ENCODE measurements at regions not wholly inside any gene's neighbourhood (a gene's known extent, or its start where the extent isn't known, plus 50 kb on each side); places are given as distances from the start of the nearest gene placed in this dataset.
A peak's percentile ranks its signal among the peaks of the same experiment; 100 is the strongest.

- H3K23ac ChIP-seq (ENCODE audit: low read depth, low read length), result no peak overlapping the region
- ATAC-seq (ENCODE audit: low read depth) (no peak), DNase-seq (no peak)
- in situ Hi-C loops (cut with MboI; ENCODE audit: low sequenced_read_pairs), result no loop called here
- H3K9me1 ChIP-seq (ENCODE audit: insufficient read depth, low read length), result no peaks in the 10 kb centered on the region
- no peak overlapping the region for H3K18ac ChIP-seq (ENCODE audit: low read depth, low read length)
- H3K9me3 ChIP-seq (ENCODE audit: control insufficient read depth, insufficient read depth, low read length), result no peaks in the 10 kb centered on the region
- intact Hi-C loops (cut with micrococcal nuclease), result no loop called here
- no peak overlapping the region for H2BK20ac ChIP-seq (ENCODE audit: low read depth, low read length)
- no peak overlapping the region for H4K5ac ChIP-seq (ENCODE audit: low read depth, low read length)
- H3K4me2 ChIP-seq (ENCODE audit: low read depth, low read length), result no peak overlapping the region
- POLR2A ChIA-PET (ENCODE audit: unreplicated experiment), result no interaction called here
- TF ChIP-seq USF2 (IDR thresholded peaks at IDR 0.05; ENCODE audit: low read depth, low read length) (no peak), MAFK (IDR thresholded peaks at IDR 0.05; ENCODE audit: low read depth, low read length) (peak; percentile 11; the same call in 1 of the 2 replicates)
- no peak overlapping the region for H2BK120ac ChIP-seq (ENCODE audit: low read depth, low read length)
- no TSS peak for BruUV-seq (replicated peaks)
- no peak overlapping the region for H2AK5ac ChIP-seq (ENCODE audit: low read depth, low read length)
- H2BK5ac ChIP-seq (ENCODE audit: low read depth, low read length, poor library complexity, severe bottlenecking), result no peak overlapping the region
- no peak overlapping the region for H3K27ac ChIP-seq (ENCODE audit: insufficient read depth, low read length)
- no peak overlapping the region for H3K56ac ChIP-seq (ENCODE audit: extremely low read depth, insufficient read depth, low read length)
- H3K4ac ChIP-seq (ENCODE audit: low read depth, low read length), result no peak overlapping the region
- no CpG with 5 or more reads among the region's 1 CpG for WGBS, 2 experiments (ENCODE audit: extremely low coverage in 2 of 2, insufficient read length in 1 of 2)
- H3K14ac ChIP-seq (replicated peaks; ENCODE audit: low read depth, low read length), result no peak overlapping the region
- H4K20me1 ChIP-seq (ENCODE audit: insufficient read depth, low read length), result no peaks in the 10 kb centered on the region
- dilution Hi-C loops (cut with HindIII; ENCODE audit: low sequenced_read_pairs, unreplicated experiment), result no loop called here
- H2AK9ac ChIP-seq (replicated peaks; ENCODE audit: low read depth, low read length, poor library complexity), result no peak overlapping the region
- CTCF ChIA-PET, result no interaction called here
- H3K4me3 ChIP-seq (ENCODE audit: insufficient read depth, low read depth, low read length), result no peak overlapping the region
- no peak overlapping the region for H4K8ac ChIP-seq (ENCODE audit: low read depth in 2 of 2, low read length in 2 of 2)
- H2AFZ ChIP-seq (replicated peaks; ENCODE audit: low read length, poor library complexity), result no peak overlapping the region
- H3K79me1 ChIP-seq (ENCODE audit: low read depth in 1 of 2, low read length in 2 of 2), result no peaks in the 10 kb centered on the region
- peaks cover under 1% of the 10 kb centered on the region; the same call in 1 of the 2 replicates for H3K4me1 ChIP-seq (ENCODE audit: control insufficient read depth, insufficient read depth, low read length)
- H3K27me3 ChIP-seq (ENCODE audit: control insufficient read depth, insufficient read depth, low read length), result peaks cover 28% of the 10 kb centered on the region
- H4K91ac ChIP-seq (ENCODE audit: insufficient read depth, low read depth, low read length), result no peak overlapping the region
- H2BK15ac ChIP-seq (ENCODE audit: low read depth, low read length), result no peak overlapping the region
- no peak overlapping the region for H3K9ac ChIP-seq (ENCODE audit: low read depth, low read length)
- no peaks in the 10 kb centered on the region for H3K36me3 ChIP-seq (ENCODE audit: control insufficient read depth, insufficient read depth, low read length)
Measured at GRCh38 chr3:113143353-113143752, 68.0 kb upstream of the BOC start.

Measured in IMR-90 (cell line).